GM20000 (cell line): ENCODE measurements at regions not wholly inside any gene's neighbourhood (a gene's known extent, or its start where the extent isn't known, plus 50 kb on each side); places are given as distances from the start of the nearest gene placed in this dataset.
"Not testable (repeated sequence)": the region's sequence is repeated elsewhere in the genome, so short reads cannot be mapped to it uniquely, and the experiment has no call there.

Experiments
- DNase-seq: peaks from one replicate; pipeline ENCODE4 v3.0.0; 2012; ENCODE audit warnings: low spot score
- CTCF ChIP-seq: IDR thresholded peaks from 2 replicates; pipeline ENCODE4 v1.5.1; 2012; ENCODE audit warnings: mild to moderate bottlenecking, control low read depth; ENCODE audit errors: extremely low read depth, missing control alignments

- DNase-seq, result no peak
- no peak for TF ChIP-seq CTCF
Observed at GRCh38 chr13:18947376-18947977, 234.1 kb downstream of the TUBA3C start.

GRCh38 chr13:18946738-18947137, 234.9 kb downstream of the TUBA3C start:
- TF ChIP-seq CTCF, result no peak
- no peak for DNase-seq

GRCh38 chr13:18944501-18945068, 237.0 kb downstream of the TUBA3C start:
- no peak for TF ChIP-seq CTCF
- DNase-seq, result no peak

- TF ChIP-seq CTCF, result no peak
- no peak for DNase-seq
Observed at GRCh38 chr13:18943721-18944391, 237.8 kb downstream of the TUBA3C start.

GRCh38 chr13:18943273-18943672, 238.4 kb downstream of the TUBA3C start:
- no peak for DNase-seq

GRCh38 chr13:18936104-18936503, 245.5 kb downstream of the TUBA3C start:
- TF ChIP-seq CTCF, result no peak
- DNase-seq, result no peak

More at GRCh38 chr13:18943273-18943672, 238.4 kb downstream of the TUBA3C start:
- no peak for TF ChIP-seq CTCF

- no peak for TF ChIP-seq CTCF
- DNase-seq, result no peak
Observed at GRCh38 chr13:18921063-18921462, 260.6 kb downstream of the TUBA3C start.

GRCh38 chr13:18905096-18905495, 276.5 kb downstream of the TUBA3C start:
- not testable (repeated sequence) for DNase-seq

- DNase-seq, result not testable (repeated sequence)
Observed at GRCh38 chr13:18895411-18895810, 286.2 kb downstream of the TUBA3C start.

GRCh38 chr13:18891242-18891641, 290.4 kb downstream of the TUBA3C start:
- not testable (repeated sequence) for DNase-seq

GRCh38 chr13:18874875-18875789, 306.5 kb downstream of the TUBA3C start:
- not testable (repeated sequence) for DNase-seq
